GM12878 (cell line): ENCODE measurements at regions not wholly inside any gene's neighbourhood (a gene's known extent, or its start where the extent isn't known, plus 50 kb on each side); places are given as distances from the start of the nearest gene placed in this dataset.

Experiments
- ATAC-seq: fragments of 200-7000 bp; cut with Tn5 transposase; 3 replicates; pipeline ENCODE4 v1.9.1; 2020; ENCODE audit warnings: mild to moderate bottlenecking, moderate library complexity
- BruUV-seq: library from RNA; stranded (reverse); fragments of 400-500 nt; replicated peaks from 2 replicates; lab custom pipeline; 2021; lab: Mats Ljungman, UMichigan
- CTCF ChIA-PET: fragments of 300-600 bp; sonication (Branson Sonifier 250); formaldehyde crosslinking; extraction: SDS; loops from one replicate; lab custom pipeline; 2021; ENCODE audit warnings: inconsistent platforms; lab: Yijun Ruan, JAX
- POLR2A ChIA-PET: fragments of 350-600 bp; formaldehyde crosslinking; extraction: SDS; loops from one replicate; lab custom pipeline; 2021; ENCODE audit warnings: inconsistent platforms; lab: Charles Lee
- RAD21 ChIA-PET: fragments of 300-600 bp; sonication (Branson Sonifier 250); formaldehyde crosslinking; loops from one replicate; lab custom pipeline; 2023; ENCODE audit warnings: antibody characterized with exemption; ENCODE audit not compliant: unreplicated experiment; lab: Charles Lee
- SMC1A ChIA-PET: fragments of 300-600 bp; sonication (Branson Sonifier 250); formaldehyde crosslinking; loops from one replicate; lab custom pipeline; 2023; ENCODE audit not compliant: unreplicated experiment, uncharacterized antibody; lab: Charles Lee
- DNase-seq: peaks from one replicate; pipeline ENCODE4 v3.0.0-alpha.2; 2011; ENCODE audit warnings: low read depth, low spot score
- FAIRE-seq: peaks from 3 replicates; lab custom pipeline; 2011; peaks lifted over from hg19 to GRCh38; lab: Jason Lieb, UNC
- H2AFZ ChIP-seq: 2 replicates; pipeline ENCODE4 v1.6.0; 2011; ENCODE audit warnings: low read depth, low read length, control low read depth; ENCODE audit not compliant: control insufficient read depth
- H3K27ac ChIP-seq: 2 replicates; pipeline ENCODE4 v1.5.1; 2011; ENCODE audit warnings: control low read depth; ENCODE audit not compliant: control insufficient read depth, insufficient read depth
- H3K27me3 ChIP-seq, 2 experiments: replicated peaks in 1 of 2; 2 replicates each; pipeline versions ENCODE4 v1.6.0 to v1.6.1; 2011; ENCODE audit warnings: low read length in 1 of 2; ENCODE audit not compliant: control insufficient read depth in 2 of 2, insufficient read depth in 2 of 2
- H3K36me3 ChIP-seq, 2 experiments: 2 replicates each; pipeline ENCODE4 v1.5.1; 2011; ENCODE audit warnings: low read length in 1 of 2; ENCODE audit not compliant: control insufficient read depth in 2 of 2, insufficient read depth in 2 of 2
- H3K4me1 ChIP-seq: 2 replicates; pipeline ENCODE4 v1.6.1; 2011; ENCODE audit warnings: mild to moderate bottlenecking, low read length, moderate library complexity, mixed read lengths; ENCODE audit not compliant: control insufficient read depth, insufficient read depth
- H3K4me2 ChIP-seq: 2 replicates; pipeline ENCODE4 v1.6.0; 2011; ENCODE audit warnings: control low read depth; ENCODE audit not compliant: control insufficient read depth, insufficient read depth
- H3K4me3 ChIP-seq: fragments of 200-600 bp; sonication (generic); 2 replicates; pipeline ENCODE4 v1.5.1; 2016
- H3K79me2 ChIP-seq: 2 replicates; pipeline ENCODE4 v1.6.0; 2011; ENCODE audit warnings: low read length; ENCODE audit not compliant: control insufficient read depth, insufficient read depth
- H3K9ac ChIP-seq: 2 replicates; pipeline ENCODE4 v1.8.0; 2011; ENCODE audit warnings: low read length, control low read depth, mixed read lengths; ENCODE audit not compliant: control insufficient read depth, insufficient read depth
- H3K9me3 ChIP-seq: replicated peaks from 3 replicates; pipeline ENCODE4 v1.5.1; 2011; ENCODE audit warnings: mild to moderate bottlenecking, low read length; ENCODE audit not compliant: control insufficient read depth, insufficient read depth
- H4K20me1 ChIP-seq: 2 replicates; pipeline ENCODE4 v1.6.0; 2011; ENCODE audit not compliant: control insufficient read depth, insufficient read depth
- CREM ChIP-seq: IDR thresholded peaks from 2 replicates; pipeline ENCODE4 v1.6.1; 2014; ENCODE audit warnings: antibody characterized with exemption, low read depth
- EED ChIP-seq: sonication (generic); IDR thresholded peaks from 2 replicates; pipeline ENCODE4 v1.6.1; 2016; ENCODE audit warnings: antibody characterized with exemption, low read depth
- ESRRA ChIP-seq: IDR thresholded peaks from 2 replicates; pipeline ENCODE4 v1.6.1; 2012; ENCODE audit warnings: mild to moderate bottlenecking, low read length, improper control_type of control experiment
- FOXK2 ChIP-seq: fragments of 450-650 bp; IDR thresholded peaks from 2 replicates; pipeline ENCODE4 v1.6.1; 2017; ENCODE audit warnings: mild to moderate bottlenecking, moderate library complexity
- POLR2A ChIP-seq: IDR thresholded peaks from 2 replicates; pipeline ENCODE4 v1.6.1; 2011; ENCODE audit warnings: low read depth, mild to moderate bottlenecking, low read length
- PRDM15 ChIP-seq: fragments of 450-650 bp; formaldehyde crosslinking; IDR thresholded peaks from 2 replicates; pipeline ENCODE4 v1.4.0; 2020; ENCODE audit warnings: mild to moderate bottlenecking, moderate library complexity
- SMAD5 ChIP-seq: IDR thresholded peaks from 2 replicates; pipeline ENCODE4 v1.6.1; 2016; ENCODE audit warnings: antibody characterized with exemption, low read depth
- SUPT20H ChIP-seq: IDR thresholded peaks from 2 replicates; pipeline ENCODE4 v1.6.1; 2011; ENCODE audit warnings: low read depth, mild to moderate bottlenecking, low read length, moderate library complexity, borderline replicate concordance; ENCODE audit not compliant: control insufficient read depth
- TARDBP ChIP-seq: IDR thresholded peaks from 2 replicates; pipeline ENCODE4 v1.6.1; 2016; ENCODE audit warnings: borderline replicate concordance
- ZBTB40 ChIP-seq: fragments of 450-650 bp; IDR thresholded peaks from 2 replicates; pipeline ENCODE4 v1.6.1; 2016; ENCODE audit warnings: mild to moderate bottlenecking, moderate library complexity, borderline replicate concordance
- WGBS: methylation state at CpG from one replicate; pipeline ENCODE4 v1.1.6; 2016; ENCODE audit warnings: low lambda C conversion rate; ENCODE audit not compliant: insufficient replicate concordance, insufficient coverage; ENCODE audit errors: missing lambda C conversion rate; 5-methylcytosine and 5-hydroxymethylcytosine counted together
- in situ Hi-C: fragments of 300-500 bp; cut with MboI; formaldehyde crosslinking; loops from 9 replicates; pipeline ENCODE4 v1.14.3; 2018; ENCODE audit warnings: mixed read lengths
- intact Hi-C: fragments of 100-400 bp; cut with micrococcal nuclease; formaldehyde crosslinking; loops from one replicate; pipeline ENCODE4 v1.14.2; 2022; ENCODE audit not compliant: unreplicated experiment

GRCh38 chr22:23496445-23496833 lies 83.7 kb downstream of the IGLL1 start:
- ChIA-PET SMC1A (no interaction called here), POLR2A (no interaction called here), RAD21 (no interaction called here), CTCF (no interaction called here)
- intact Hi-C loops, result no loop called here
- no peaks in the 10 kb centered on the region for H3K79me2 ChIP-seq
- H3K9me3 ChIP-seq, result no peaks in the 10 kb centered on the region
- no TSS peak for BruUV-seq
- ATAC-seq (no peak), DNase-seq (no peak), FAIRE-seq (no peak)
- no peaks in the 10 kb centered on the region; a peak in 1 of 4 replicates for H3K27me3 ChIP-seq
- H3K27ac ChIP-seq, result no peak overlapping the region
- no peak overlapping the region for H3K9ac ChIP-seq
- no peaks in the 10 kb centered on the region for H3K36me3 ChIP-seq
- no peaks in the 10 kb centered on the region for H4K20me1 ChIP-seq
- no peaks in the 10 kb centered on the region for H3K4me1 ChIP-seq
- no peak overlapping the region for H3K4me2 ChIP-seq
- in situ Hi-C loops, result no loop called here
- WGBS, result 40% methylated on average over 3 of the region's 3 CpGs
- no peak overlapping the region for H2AFZ ChIP-seq
- H3K4me3 ChIP-seq, result no peak overlapping the region
- TF ChIP-seq FOXK2 (no peak), SUPT20H (no peak), ESRRA (no peak)
- TF ChIP-seq, all 136 proteins: peak for 0

- no TSS peak for BruUV-seq
- 15% methylated on average over 10 of the region's 10 CpGs for WGBS
- Histone ChIP-seq H3K4me3 (no peak overlapping the region), H3K79me2 (no peaks in the 10 kb centered on the region), H3K4me2 (no peak overlapping the region), H2AFZ (no peak overlapping the region), H4K20me1 (no peaks in the 10 kb centered on the region), H3K9me3 (no peaks in the 10 kb centered on the region), H3K27ac (no peak overlapping the region), H3K36me3 (no peaks in the 10 kb centered on the region), H3K4me1 (no peaks in the 10 kb centered on the region), H3K9ac (no peak overlapping the region), H3K27me3 (no peaks in the 10 kb centered on the region; a peak in 1 of 4 replicates)
- intact Hi-C loops, result no loop called here
- FAIRE-seq (no peak), DNase-seq (no peak), ATAC-seq (no peak)
- ChIA-PET POLR2A (no interaction called here), CTCF (no interaction called here), RAD21 (no interaction called here), SMC1A (no interaction called here)
- in situ Hi-C loops, result no loop called here
- TF ChIP-seq EED (no peak), TARDBP (no peak), ZBTB40 (no peak), CREM (no peak), SMAD5 (no peak), POLR2A (no peak), PRDM15 (CRISPR knock-in tag) (no peak)
Observed at GRCh38 chr22:23495614-23496444, 84.3 kb downstream of the IGLL1 start.
